ENCODE measurements at regions not wholly inside any gene's neighbourhood (a gene's known extent, or its start where the extent isn't known, plus 50 kb on each side); places are given as distances from the start of the nearest gene placed in this dataset.

DNA sequence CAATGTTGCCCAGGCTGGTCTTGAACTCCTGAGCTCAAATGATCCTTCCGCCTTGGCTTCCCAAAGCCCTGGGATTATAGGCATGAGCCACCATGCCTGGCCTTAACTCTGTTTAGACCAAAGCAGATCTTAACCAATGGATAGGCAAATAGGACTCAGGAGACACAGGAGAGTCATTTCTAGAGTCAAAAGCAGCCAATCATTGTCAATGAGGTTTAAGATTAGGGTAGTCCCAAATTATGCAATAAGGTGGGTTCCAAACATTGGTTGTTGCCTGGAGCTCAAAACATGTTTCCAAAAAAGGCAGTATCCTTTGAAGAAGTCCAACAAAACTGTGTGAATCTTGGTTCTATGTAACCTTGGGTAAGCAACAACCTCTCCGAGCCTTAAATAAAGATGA, 95.7 kb upstream of the JARID2 start:
- DNase-seq = no peak
- Histone ChIP-seq H3K23ac (ENCODE audit: low read length in 2 of 2) (no peak overlapping the region), H2BK12ac (ENCODE audit: low read length in 2 of 2) (no peak overlapping the region), H3K27ac (ENCODE audit: low read length, poor library complexity, severe bottlenecking) (no peak overlapping the region), H4K91ac (ENCODE audit: low read length) (no peak overlapping the region), H2BK120ac (ENCODE audit: low read depth, low read length) (no peak overlapping the region), H3K4ac (ENCODE audit: low read depth in 1 of 2, low read length in 2 of 2) (no peak overlapping the region), H3K9ac (ENCODE audit: low read length) (no peak overlapping the region), H2AFZ (ENCODE audit: low read depth, low read length) (no peak overlapping the region), H4K8ac (ENCODE audit: low read length) (no peak overlapping the region), H2BK5ac (ENCODE audit: low read depth, low read length, poor library complexity, severe bottlenecking) (no peak overlapping the region), H2BK15ac (ENCODE audit: low read depth, poor library complexity, severe bottlenecking) (no peak overlapping the region), H2AK5ac (ENCODE audit: low read length, severe bottlenecking) (no peak overlapping the region), H3K79me1 (replicated peaks; ENCODE audit: low read length, poor library complexity, severe bottlenecking) (no peaks in the 10 kb centered on the region), H3K4me3 (ENCODE audit: insufficient read depth in 1 of 2, low read depth in 1 of 2, low read length in 2 of 2) (no peak overlapping the region), H3K4me2 (ENCODE audit: low read length, poor library complexity, severe bottlenecking) (no peak overlapping the region), H3K14ac (ENCODE audit: low read length in 2 of 2) (no peak overlapping the region), H3K27me3 (ENCODE audit: control insufficient read depth in 1 of 2, insufficient read depth in 1 of 2, low read length in 2 of 2) (no peaks in the 10 kb centered on the region), H3K9me3 (ENCODE audit: control insufficient read depth, low read length) (no peaks in the 10 kb centered on the region), H3K36me3 (ENCODE audit: control insufficient read depth in 1 of 2, insufficient read depth in 2 of 2, low read depth in 1 of 2, low read length in 2 of 2) (no peaks in the 10 kb centered on the region), H3K4me1 (ENCODE audit: control insufficient read depth, insufficient read depth, low read depth, low read length) (peaks cover 6% of the 10 kb centered on the region), H3K18ac (ENCODE audit: low read depth in 1 of 2, low read length in 2 of 2) (no peak overlapping the region)
- 98% methylated on average over 2 of the region's 2 CpGs for WGBS

DNA sequence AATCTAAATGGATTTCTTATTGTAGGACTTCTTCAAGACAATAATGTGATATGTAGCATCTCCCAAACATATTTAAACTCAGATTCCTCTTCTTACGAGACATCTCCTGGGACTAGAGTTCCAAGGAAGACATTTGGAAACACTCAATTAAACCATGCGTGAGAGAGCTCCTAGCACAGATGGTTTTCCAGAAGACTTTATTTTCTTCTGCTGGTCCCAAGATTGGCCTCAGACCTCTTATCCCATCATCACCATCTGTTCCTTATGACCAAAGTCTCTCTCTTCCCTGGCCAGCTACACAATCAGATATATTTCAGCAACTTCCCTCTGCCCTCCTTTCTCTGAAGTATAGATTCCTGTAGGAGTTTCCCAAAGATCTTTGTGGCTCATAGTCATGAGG, 93.2 kb upstream of the JARID2 start:
- no peaks in the 10 kb centered on the region for H3K27me3 ChIP-seq (ENCODE audit: control insufficient read depth in 1 of 2, insufficient read depth in 1 of 2, low read length in 2 of 2)
- WGBS = 88% methylated on average over 2 of the region's 2 CpGs

DNA sequence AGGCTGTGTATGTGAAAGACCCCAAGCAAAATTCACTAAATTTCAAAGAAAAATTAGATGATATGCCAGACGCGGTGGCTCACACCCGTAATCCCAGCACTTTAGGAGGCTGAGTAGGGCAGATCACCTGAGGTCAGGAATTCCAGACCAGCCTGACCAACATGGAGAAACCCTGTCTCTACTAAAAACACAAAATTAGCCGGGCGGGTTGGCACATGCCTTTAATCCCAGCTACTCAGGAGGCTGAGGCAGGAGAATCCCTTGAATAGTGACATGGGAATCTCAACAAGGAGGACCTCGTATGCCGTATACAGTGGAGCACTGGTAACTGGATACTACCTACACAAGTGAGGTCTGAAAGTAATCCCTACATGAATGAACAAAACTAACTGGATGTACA, 92.7 kb upstream of the JARID2 start:
- 97% methylated on average over 7 of the region's 7 CpGs for WGBS
- H3K27me3 ChIP-seq (ENCODE audit: control insufficient read depth in 1 of 2, insufficient read depth in 1 of 2, low read length in 2 of 2) = no peaks in the 10 kb centered on the region

More for the DNA sequence above, 93.2 kb upstream of the JARID2 start:
- H3K36me3 ChIP-seq (ENCODE audit: control insufficient read depth in 1 of 2, insufficient read depth in 2 of 2, low read depth in 1 of 2, low read length in 2 of 2) = no peaks in the 10 kb centered on the region
- DNase-seq = no peak
- no peak overlapping the region for H2AK5ac ChIP-seq (ENCODE audit: low read length, severe bottlenecking)
- H3K4me3 ChIP-seq (ENCODE audit: insufficient read depth in 1 of 2, low read depth in 1 of 2, low read length in 2 of 2) = no peak overlapping the region
- no peak overlapping the region for H3K27ac ChIP-seq (ENCODE audit: low read length, poor library complexity, severe bottlenecking)
- no peak overlapping the region for H2BK15ac ChIP-seq (ENCODE audit: low read depth, poor library complexity, severe bottlenecking)
- no peak overlapping the region for H3K4me2 ChIP-seq (ENCODE audit: low read length, poor library complexity, severe bottlenecking)
- H2AFZ ChIP-seq (ENCODE audit: low read depth, low read length) = no peak overlapping the region
- H3K18ac ChIP-seq (ENCODE audit: low read depth in 1 of 2, low read length in 2 of 2) = no peak overlapping the region
- H2BK12ac ChIP-seq (ENCODE audit: low read length in 2 of 2) = no peak overlapping the region
- peaks cover 6% of the 10 kb centered on the region for H3K4me1 ChIP-seq (ENCODE audit: control insufficient read depth, insufficient read depth, low read depth, low read length)
- no peak overlapping the region for H2BK5ac ChIP-seq (ENCODE audit: low read depth, low read length, poor library complexity, severe bottlenecking)
- H3K23ac ChIP-seq (ENCODE audit: low read length in 2 of 2) = no peak overlapping the region
- no peak overlapping the region for H2BK120ac ChIP-seq (ENCODE audit: low read depth, low read length)
- H3K14ac ChIP-seq (ENCODE audit: low read length in 2 of 2) = no peak overlapping the region
- no peaks in the 10 kb centered on the region for H3K9me3 ChIP-seq (ENCODE audit: control insufficient read depth, low read length)
- H3K4ac ChIP-seq (ENCODE audit: low read depth in 1 of 2, low read length in 2 of 2) = no peak overlapping the region
- no peak overlapping the region for H4K8ac ChIP-seq (ENCODE audit: low read length)
- no peak overlapping the region for H4K91ac ChIP-seq (ENCODE audit: low read length)
- H3K79me1 ChIP-seq (replicated peaks; ENCODE audit: low read length, poor library complexity, severe bottlenecking) = no peaks in the 10 kb centered on the region
- no peak overlapping the region for H3K9ac ChIP-seq (ENCODE audit: low read length)

DNA sequence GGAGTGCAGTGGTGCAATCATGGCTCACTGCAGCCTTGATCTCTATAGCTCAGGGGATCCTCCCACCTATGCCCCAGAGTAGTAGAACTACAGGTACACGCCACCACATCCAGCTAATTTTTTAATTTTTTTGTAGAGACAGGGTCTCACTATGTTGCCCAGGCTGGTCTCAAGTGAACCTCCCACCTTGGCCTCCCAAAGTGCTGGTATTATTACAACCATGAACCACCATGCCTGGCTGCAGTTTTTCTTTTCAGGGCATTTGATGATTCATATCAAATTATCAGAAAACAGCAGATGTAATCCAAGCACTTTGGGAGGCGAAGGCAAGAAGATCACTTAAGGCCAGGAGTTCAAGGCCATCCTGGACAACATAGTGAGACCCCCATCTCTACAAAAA, 88.4 kb upstream of the JARID2 start:
- H3K14ac ChIP-seq (ENCODE audit: low read length in 2 of 2) = no peak overlapping the region
- no peak overlapping the region for H2BK15ac ChIP-seq (ENCODE audit: low read depth, poor library complexity, severe bottlenecking)
- no peak overlapping the region for H2BK120ac ChIP-seq (ENCODE audit: low read depth, low read length)
- no peak overlapping the region for H2AK5ac ChIP-seq (ENCODE audit: low read length, severe bottlenecking)
- no peak overlapping the region for H4K8ac ChIP-seq (ENCODE audit: low read length)
- H3K9ac ChIP-seq (ENCODE audit: low read length) = no peak overlapping the region
- no peaks in the 10 kb centered on the region for H3K4me1 ChIP-seq (ENCODE audit: control insufficient read depth, insufficient read depth, low read depth, low read length)
- no peaks in the 10 kb centered on the region for H3K9me3 ChIP-seq (ENCODE audit: control insufficient read depth, low read length)
- H4K91ac ChIP-seq (ENCODE audit: low read length) = no peak overlapping the region
- H2BK12ac ChIP-seq (ENCODE audit: low read length in 2 of 2) = no peak overlapping the region
- H2BK5ac ChIP-seq (ENCODE audit: low read depth, low read length, poor library complexity, severe bottlenecking) = no peak overlapping the region
- no peak overlapping the region for H3K4me2 ChIP-seq (ENCODE audit: low read length, poor library complexity, severe bottlenecking)
- H3K27me3 ChIP-seq (ENCODE audit: control insufficient read depth in 1 of 2, insufficient read depth in 1 of 2, low read length in 2 of 2) = no peaks in the 10 kb centered on the region
- no peak overlapping the region for H2AFZ ChIP-seq (ENCODE audit: low read depth, low read length)
- H3K18ac ChIP-seq (ENCODE audit: low read depth in 1 of 2, low read length in 2 of 2) = no peak overlapping the region
- no peaks in the 10 kb centered on the region for H3K36me3 ChIP-seq (ENCODE audit: control insufficient read depth in 1 of 2, insufficient read depth in 2 of 2, low read depth in 1 of 2, low read length in 2 of 2)
- H3K79me1 ChIP-seq (replicated peaks; ENCODE audit: low read length, poor library complexity, severe bottlenecking) = no peaks in the 10 kb centered on the region
- H3K27ac ChIP-seq (ENCODE audit: low read length, poor library complexity, severe bottlenecking) = no peak overlapping the region
- no peak for DNase-seq
- H3K4me3 ChIP-seq (ENCODE audit: insufficient read depth in 1 of 2, low read depth in 1 of 2, low read length in 2 of 2) = no peak overlapping the region
- no peak overlapping the region for H3K4ac ChIP-seq (ENCODE audit: low read depth in 1 of 2, low read length in 2 of 2)
- 90% methylated on average over 2 of the region's 2 CpGs for WGBS
- H3K23ac ChIP-seq (ENCODE audit: low read length in 2 of 2) = no peak overlapping the region

More for the DNA sequence above, 92.7 kb upstream of the JARID2 start:
- no peak overlapping the region for H2BK12ac ChIP-seq (ENCODE audit: low read length in 2 of 2)
- H2AK5ac ChIP-seq (ENCODE audit: low read length, severe bottlenecking) = no peak overlapping the region
- H3K36me3 ChIP-seq (ENCODE audit: control insufficient read depth in 1 of 2, insufficient read depth in 2 of 2, low read depth in 1 of 2, low read length in 2 of 2) = no peaks in the 10 kb centered on the region
- no peak overlapping the region for H3K27ac ChIP-seq (ENCODE audit: low read length, poor library complexity, severe bottlenecking)
- H3K9me3 ChIP-seq (ENCODE audit: control insufficient read depth, low read length) = no peaks in the 10 kb centered on the region
- no peak overlapping the region for H3K4me2 ChIP-seq (ENCODE audit: low read length, poor library complexity, severe bottlenecking)
- H3K4me1 ChIP-seq (ENCODE audit: control insufficient read depth, insufficient read depth, low read depth, low read length) = peaks cover 4% of the 10 kb centered on the region
- no peak overlapping the region for H3K9ac ChIP-seq (ENCODE audit: low read length)
- no peak overlapping the region for H3K4ac ChIP-seq (ENCODE audit: low read depth in 1 of 2, low read length in 2 of 2)
- H3K14ac ChIP-seq (ENCODE audit: low read length in 2 of 2) = no peak overlapping the region
- H3K18ac ChIP-seq (ENCODE audit: low read depth in 1 of 2, low read length in 2 of 2) = no peak overlapping the region
- no peaks in the 10 kb centered on the region for H3K79me1 ChIP-seq (replicated peaks; ENCODE audit: low read length, poor library complexity, severe bottlenecking)
- H2AFZ ChIP-seq (ENCODE audit: low read depth, low read length) = no peak overlapping the region
- no peak overlapping the region for H2BK120ac ChIP-seq (ENCODE audit: low read depth, low read length)
- H4K91ac ChIP-seq (ENCODE audit: low read length) = no peak overlapping the region
- H2BK5ac ChIP-seq (ENCODE audit: low read depth, low read length, poor library complexity, severe bottlenecking) = no peak overlapping the region
- H3K23ac ChIP-seq (ENCODE audit: low read length in 2 of 2) = no peak overlapping the region
- H3K4me3 ChIP-seq (ENCODE audit: insufficient read depth in 1 of 2, low read depth in 1 of 2, low read length in 2 of 2) = no peak overlapping the region
- DNase-seq = no peak
- H2BK15ac ChIP-seq (ENCODE audit: low read depth, poor library complexity, severe bottlenecking) = no peak overlapping the region
- no peak overlapping the region for H4K8ac ChIP-seq (ENCODE audit: low read length)

Data from mesenchymal stem cell (in vitro differentiated cells and primary cell).